GM12864 (cell line): ENCODE measurements at regions not wholly inside any gene's neighbourhood (a gene's known extent, or its start where the extent isn't known, plus 50 kb on each side); places are given as distances from the start of the nearest gene placed in this dataset.
A peak's percentile ranks its signal among the peaks of the same experiment; 100 is the strongest.
"Not testable (repeated sequence)": the region's sequence is repeated elsewhere in the genome, so short reads cannot be mapped to it uniquely, and the experiment has no call there.

Source experiments
- DNase-seq: peaks from one replicate; pipeline ENCODE4 v3.0.0-alpha.2; 2011; ENCODE audit warnings: low read depth
- H3K4me3 ChIP-seq: 2 replicates; pipeline ENCODE4 v1.5.1; 2011; ENCODE audit warnings: mild to moderate bottlenecking, low read depth, low read length, control low read depth
- TF ChIP-seq, protein P1 (sequence below): IDR thresholded peaks from 2 replicates; pipeline ENCODE4 v1.5.1; 2011; ENCODE audit warnings: low read depth, mild to moderate bottlenecking, moderate library complexity, low read length, control low read depth, inconsistent platforms; ENCODE audit errors: missing control alignments

DNA sequence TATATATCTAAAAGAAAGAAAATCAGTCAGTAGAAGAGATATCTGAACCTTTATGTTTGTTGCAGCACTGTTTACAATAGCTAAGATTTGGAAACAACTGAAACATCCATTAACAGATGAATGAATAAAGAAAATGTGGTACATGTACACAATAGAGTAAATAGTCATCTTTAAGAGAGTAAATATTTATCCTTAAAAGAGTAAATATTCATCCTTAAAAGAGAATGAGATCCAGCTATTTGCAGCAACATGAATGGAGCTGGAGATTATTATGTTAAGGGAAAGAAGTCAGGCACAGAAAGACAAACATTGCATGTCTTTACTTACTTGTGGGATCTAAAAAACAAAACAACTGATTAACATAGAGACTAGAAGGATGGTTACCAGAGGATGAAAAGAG, 197.0 kb upstream of the CBLB start:
- DNase-seq = no peak
- TF ChIP-seq, protein P1, sequence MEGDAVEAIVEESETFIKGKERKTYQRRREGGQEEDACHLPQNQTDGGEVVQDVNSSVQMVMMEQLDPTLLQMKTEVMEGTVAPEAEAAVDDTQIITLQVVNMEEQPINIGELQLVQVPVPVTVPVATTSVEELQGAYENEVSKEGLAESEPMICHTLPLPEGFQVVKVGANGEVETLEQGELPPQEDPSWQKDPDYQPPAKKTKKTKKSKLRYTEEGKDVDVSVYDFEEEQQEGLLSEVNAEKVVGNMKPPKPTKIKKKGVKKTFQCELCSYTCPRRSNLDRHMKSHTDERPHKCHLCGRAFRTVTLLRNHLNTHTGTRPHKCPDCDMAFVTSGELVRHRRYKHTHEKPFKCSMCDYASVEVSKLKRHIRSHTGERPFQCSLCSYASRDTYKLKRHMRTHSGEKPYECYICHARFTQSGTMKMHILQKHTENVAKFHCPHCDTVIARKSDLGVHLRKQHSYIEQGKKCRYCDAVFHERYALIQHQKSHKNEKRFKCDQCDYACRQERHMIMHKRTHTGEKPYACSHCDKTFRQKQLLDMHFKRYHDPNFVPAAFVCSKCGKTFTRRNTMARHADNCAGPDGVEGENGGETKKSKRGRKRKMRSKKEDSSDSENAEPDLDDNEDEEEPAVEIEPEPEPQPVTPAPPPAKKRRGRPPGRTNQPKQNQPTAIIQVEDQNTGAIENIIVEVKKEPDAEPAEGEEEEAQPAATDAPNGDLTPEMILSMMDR = no peak
- no peak overlapping the region for H3K4me3 ChIP-seq

DNA sequence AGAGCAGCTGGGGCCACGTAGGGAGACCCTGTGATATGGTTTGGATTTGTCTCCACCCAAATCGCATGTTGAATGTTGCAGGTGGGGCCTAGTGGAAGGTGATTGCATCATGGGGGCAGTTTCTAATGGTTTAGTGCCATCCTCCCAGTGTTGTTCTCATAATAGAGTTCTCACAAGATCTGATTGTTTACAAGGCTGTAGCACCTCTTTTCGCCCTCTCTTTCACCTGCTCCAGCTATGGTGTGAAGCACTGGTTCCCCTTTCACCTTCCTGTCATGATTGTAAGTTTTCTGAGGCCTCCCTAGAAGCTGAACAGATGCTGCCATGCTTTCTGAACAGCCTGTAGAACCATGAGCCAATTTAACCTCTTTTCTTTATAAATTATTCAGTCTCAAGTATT, 198.9 kb upstream of the CBLB start:
- H3K4me3 ChIP-seq = no peak overlapping the region
- TF ChIP-seq, protein P1 = no peak
- peak; percentile 40 for DNase-seq

DNA sequence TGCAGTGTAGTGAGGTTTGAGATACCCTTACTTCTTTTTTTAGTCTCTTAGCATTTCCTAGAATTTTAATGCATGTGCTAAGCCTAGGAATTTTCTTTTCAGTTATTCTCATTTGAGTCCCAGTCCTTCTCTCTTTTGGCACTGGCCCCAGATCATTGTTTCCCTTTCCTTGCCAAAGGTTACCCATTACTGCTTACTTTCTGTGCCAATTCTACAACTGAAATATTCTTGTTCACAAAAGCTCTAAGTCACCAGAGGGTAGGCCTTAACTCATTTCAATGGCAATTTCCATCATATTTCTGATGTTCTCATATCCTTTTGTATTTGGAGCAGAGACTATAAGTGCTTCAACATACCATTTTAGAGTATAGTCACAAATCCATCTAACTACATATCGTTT, 199.6 kb upstream of the CBLB start:
- H3K4me3 ChIP-seq = no peak overlapping the region
- TF ChIP-seq, protein P1 = no peak
- no peak for DNase-seq

DNA sequence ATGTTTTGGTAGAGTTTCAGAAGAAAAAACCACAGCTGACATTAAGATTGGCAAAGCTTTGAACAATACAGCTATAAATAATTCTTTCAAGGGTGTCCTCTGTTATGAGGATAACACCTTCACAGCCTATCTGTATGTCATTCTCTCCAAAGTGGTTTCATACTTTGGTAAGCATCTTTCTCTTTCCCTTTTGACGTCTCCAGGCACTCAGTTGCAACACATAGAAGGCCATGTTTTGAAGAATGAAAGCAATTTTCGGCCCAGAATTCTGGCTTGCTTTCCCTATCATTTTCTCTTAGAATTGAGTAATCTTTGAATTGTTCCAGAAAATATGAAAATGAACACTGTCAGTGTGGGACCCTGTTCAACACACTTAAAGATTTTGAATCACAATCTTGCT, 200.0 kb upstream of the CBLB start:
- DNase-seq = no peak
- TF ChIP-seq, protein P1 = no peak
- H3K4me3 ChIP-seq = no peak overlapping the region

DNA sequence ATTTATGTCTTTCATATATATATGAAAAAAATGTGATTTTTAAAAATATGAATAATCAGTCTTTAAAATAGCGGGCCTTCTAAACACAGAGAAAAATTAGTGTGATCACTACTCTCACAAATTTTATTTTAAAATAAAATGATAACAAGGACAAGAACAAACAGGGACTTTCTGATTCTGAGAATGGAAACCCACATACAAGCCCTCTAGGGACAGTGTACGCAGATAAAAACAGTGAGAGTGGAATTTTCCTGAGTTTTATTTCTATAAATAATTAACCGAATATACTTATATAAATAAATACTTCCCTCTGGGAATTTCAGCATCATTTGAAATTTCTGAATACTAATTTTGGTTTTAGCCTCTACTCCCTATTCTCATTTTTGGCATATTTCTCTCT, 201.4 kb upstream of the CBLB start:
- TF ChIP-seq, protein P1 = no peak
- no peak for DNase-seq
- no peak overlapping the region for H3K4me3 ChIP-seq

DNA sequence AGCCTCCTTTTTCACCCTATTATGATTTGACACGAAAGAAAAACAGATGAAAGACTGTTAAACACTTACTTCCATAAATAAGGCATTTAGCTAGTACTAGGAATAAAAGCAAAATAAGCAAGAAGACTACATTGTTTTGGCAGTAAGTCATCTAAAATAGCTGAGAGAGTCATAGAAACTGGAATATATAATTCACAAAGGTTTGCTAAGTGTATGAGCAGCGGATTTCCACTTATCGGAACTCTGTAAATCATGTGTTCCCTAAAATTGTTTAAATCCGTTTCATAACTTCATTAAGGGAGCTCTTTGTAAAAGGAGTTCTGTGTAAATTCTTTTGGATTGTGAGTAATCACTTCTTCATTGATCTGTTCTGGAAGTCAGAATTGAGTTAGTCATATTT, 202.5 kb upstream of the CBLB start:
- no peak overlapping the region for H3K4me3 ChIP-seq
- DNase-seq = no peak
- TF ChIP-seq, protein P1 = no peak

DNA sequence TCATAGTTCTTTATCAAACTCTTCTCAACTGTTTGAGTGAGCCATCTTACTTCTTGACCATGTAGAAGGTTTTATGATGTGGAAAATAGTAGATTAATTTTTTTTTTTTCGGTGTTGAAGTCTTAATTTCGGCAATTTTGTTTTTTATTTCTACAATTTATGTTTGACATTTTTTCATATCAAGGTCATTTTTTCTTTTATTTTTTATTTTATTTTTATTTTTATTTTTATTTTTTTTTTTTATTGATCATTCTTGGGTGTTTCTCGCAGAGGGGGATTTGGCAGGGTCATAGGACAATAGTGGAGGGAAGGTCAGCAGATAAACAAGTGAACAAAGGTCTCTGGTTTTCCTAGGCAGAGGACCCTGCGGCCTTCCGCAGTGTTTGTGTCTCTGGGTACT, 203.8 kb upstream of the CBLB start:
- not testable (repeated sequence) for H3K4me3 ChIP-seq, DNase-seq

DNA sequence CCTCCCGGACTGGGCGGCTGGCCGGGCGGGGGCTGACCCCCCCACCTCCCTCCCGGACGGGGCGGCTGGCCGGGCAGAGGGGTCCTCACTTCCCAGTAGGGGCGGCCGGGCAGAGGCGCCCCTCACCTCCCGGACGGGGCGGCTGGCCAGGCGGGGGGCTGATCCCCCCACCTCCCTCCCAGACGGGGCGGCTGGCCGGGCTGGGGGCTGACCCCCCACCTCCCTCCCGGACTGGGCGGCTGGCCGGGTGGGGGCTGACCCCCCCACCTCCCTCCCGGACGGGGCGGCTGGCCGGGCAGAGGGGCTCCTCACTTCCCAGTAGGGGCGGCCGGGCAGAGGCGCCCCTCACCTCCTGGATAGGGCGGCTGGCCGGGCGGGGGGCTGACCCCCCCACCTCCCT, 205.0 kb upstream of the CBLB start:
- H3K4me3 ChIP-seq, DNase-seq: not testable (repeated sequence)

DNA sequence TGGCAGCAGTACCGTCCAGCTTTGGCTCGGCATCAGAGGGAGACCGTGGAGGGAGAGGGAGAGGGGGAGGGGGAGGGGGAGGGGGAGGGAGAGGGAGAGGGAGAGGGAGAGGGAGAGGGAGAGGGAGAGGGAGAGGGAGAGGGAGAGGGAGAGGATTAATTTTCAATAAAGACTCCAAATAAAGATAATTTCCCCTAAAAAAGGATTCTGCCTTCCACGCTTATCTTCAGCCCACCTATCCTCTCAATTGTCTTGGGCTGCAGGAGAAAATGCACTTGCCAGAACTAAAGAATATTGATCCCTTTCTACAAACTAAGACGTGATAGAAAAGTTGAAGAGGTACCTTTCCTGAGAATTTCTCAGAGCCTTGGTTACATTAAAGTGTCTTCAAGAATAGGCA, 206.9 kb upstream of the CBLB start:
- not testable (repeated sequence) for DNase-seq, H3K4me3 ChIP-seq
